Breast epithelium (tissue), 3 donors: ENCODE measurements at regions not wholly inside any gene's neighbourhood (a gene's known extent, or its start where the extent isn't known, plus 50 kb on each side); places are given as distances from the start of the nearest gene placed in this dataset.

Experiments used
- POLR2A ChIP-seq: fragments of 450-650 bp; IDR thresholded peaks from one replicate; pipeline ENCODE4 v1.6.1; 2016; ENCODE audit warnings: antibody characterized with exemption, mild to moderate bottlenecking, moderate library complexity
- POLR2AphosphoS5 ChIP-seq, 3 donors: sonication (generic); formaldehyde crosslinking; IDR thresholded peaks; one replicate each; pipeline ENCODE4 v1.6.1; 2017; ENCODE audit warnings: antibody characterized with exemption in 3 of 3
- TF ChIP-seq, protein P1 (sequence below), 3 donors: fragments of 450-650 bp; IDR thresholded peaks; one replicate each; pipeline ENCODE4 v1.5.1; 2016 to 2017; ENCODE audit warnings: antibody characterized with exemption in 3 of 3, mild to moderate bottlenecking in 3 of 3, moderate library complexity in 3 of 3

DNA sequence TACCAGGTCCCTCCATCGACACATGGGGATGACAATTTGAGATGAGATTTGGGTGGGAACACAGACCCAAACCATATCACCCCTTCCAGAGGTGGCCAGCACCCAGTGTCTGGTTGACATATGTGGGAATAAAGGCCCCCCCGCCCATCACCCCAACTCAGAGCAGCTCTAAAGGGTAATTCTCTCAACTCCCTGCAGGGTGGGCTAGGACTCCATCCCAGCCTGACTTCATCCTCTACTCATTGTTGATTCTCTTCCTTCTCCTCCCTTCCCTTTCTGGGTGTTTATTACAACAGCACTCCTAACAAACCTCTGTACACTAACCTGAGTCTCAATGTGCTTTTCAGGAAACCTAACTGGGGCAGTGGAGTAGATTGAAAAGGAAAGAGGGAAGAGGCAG lies 339.9 kb downstream of the ACTL7B start:
- TF ChIP-seq POLR2A (no peak), POLR2AphosphoS5 (IDR thresholded peaks at IDR 0.05) (no peak)
- TF ChIP-seq, protein P1, sequence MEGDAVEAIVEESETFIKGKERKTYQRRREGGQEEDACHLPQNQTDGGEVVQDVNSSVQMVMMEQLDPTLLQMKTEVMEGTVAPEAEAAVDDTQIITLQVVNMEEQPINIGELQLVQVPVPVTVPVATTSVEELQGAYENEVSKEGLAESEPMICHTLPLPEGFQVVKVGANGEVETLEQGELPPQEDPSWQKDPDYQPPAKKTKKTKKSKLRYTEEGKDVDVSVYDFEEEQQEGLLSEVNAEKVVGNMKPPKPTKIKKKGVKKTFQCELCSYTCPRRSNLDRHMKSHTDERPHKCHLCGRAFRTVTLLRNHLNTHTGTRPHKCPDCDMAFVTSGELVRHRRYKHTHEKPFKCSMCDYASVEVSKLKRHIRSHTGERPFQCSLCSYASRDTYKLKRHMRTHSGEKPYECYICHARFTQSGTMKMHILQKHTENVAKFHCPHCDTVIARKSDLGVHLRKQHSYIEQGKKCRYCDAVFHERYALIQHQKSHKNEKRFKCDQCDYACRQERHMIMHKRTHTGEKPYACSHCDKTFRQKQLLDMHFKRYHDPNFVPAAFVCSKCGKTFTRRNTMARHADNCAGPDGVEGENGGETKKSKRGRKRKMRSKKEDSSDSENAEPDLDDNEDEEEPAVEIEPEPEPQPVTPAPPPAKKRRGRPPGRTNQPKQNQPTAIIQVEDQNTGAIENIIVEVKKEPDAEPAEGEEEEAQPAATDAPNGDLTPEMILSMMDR (IDR thresholded peaks at IDR 0.05), result no peak
